Stimulated activated memory B cell treated with anti-CD40 and anti-IgM and Interleukin-4, amounts not matched to agents 10 μg/mL and 1 μg/mL and 100 μg/mL, for 72 hours (primary cell): ENCODE measurements at regions not wholly inside any gene's neighbourhood (a gene's known extent, or its start where the extent isn't known, plus 50 kb on each side); places are given as distances from the start of the nearest gene placed in this dataset.
"Not testable (repeated sequence)": the region's sequence is repeated elsewhere in the genome, so short reads cannot be mapped to it uniquely, and the experiment has no call there.

Source experiments
- ATAC-seq: fragments of 150-1000 bp; cut with Tn5 transposase; 2 replicates; pipeline ENCODE4 v1.10.0; 2021
- H3K27ac Mint-ChIP-seq: one replicate; pipeline ENCODE4 v1.8.0; 2022; ENCODE audit warnings: mild to moderate bottlenecking, mixed read lengths
- H3K27me3 Mint-ChIP-seq: one replicate; pipeline ENCODE4 v1.8.0; 2022; ENCODE audit warnings: mixed read lengths
- H3K36me3 Mint-ChIP-seq: one replicate; pipeline ENCODE4 v1.8.0; 2022; ENCODE audit warnings: mixed read lengths
- H3K4me1 Mint-ChIP-seq: one replicate; pipeline ENCODE4 v1.8.0; 2022; ENCODE audit warnings: mixed read lengths
- H3K4me3 Mint-ChIP-seq: one replicate; pipeline ENCODE4 v1.8.0; 2022; ENCODE audit warnings: mild to moderate bottlenecking, moderate library complexity, mixed read lengths
- H3K9me3 Mint-ChIP-seq: one replicate; pipeline ENCODE4 v1.8.0; 2022; ENCODE audit warnings: mixed read lengths

- Mint-ChIP-seq H3K4me3 (no peak overlapping the region), H3K27me3 (no peaks in the 10 kb centered on the region), H3K9me3 (peaks cover 5% of the 10 kb centered on the region), H3K27ac (no peak overlapping the region), H3K4me1 (no peaks in the 10 kb centered on the region), H3K36me3 (no peaks in the 10 kb centered on the region)
- no peak for ATAC-seq
Observed at GRCh38 chr12:38161123-38162000, 155.2 kb upstream of the ALG10B start.

- H3K4me1 Mint-ChIP-seq: no peaks in the 10 kb centered on the region
- no peak overlapping the region for H3K4me3 Mint-ChIP-seq
- H3K36me3 Mint-ChIP-seq: no peaks in the 10 kb centered on the region
- ATAC-seq: no peak
- H3K27ac Mint-ChIP-seq: no peak overlapping the region
- H3K27me3 Mint-ChIP-seq: no peaks in the 10 kb centered on the region
- peaks cover 5% of the 10 kb centered on the region for H3K9me3 Mint-ChIP-seq
Observed at GRCh38 chr12:38162013-38162412, 154.6 kb upstream of the ALG10B start.

- Mint-ChIP-seq H3K27ac (no peak overlapping the region), H3K27me3 (no peaks in the 10 kb centered on the region), H3K4me3 (no peak overlapping the region), H3K9me3 (peaks cover 5% of the 10 kb centered on the region), H3K36me3 (no peaks in the 10 kb centered on the region), H3K4me1 (no peaks in the 10 kb centered on the region)
- ATAC-seq: no peak
Observed at GRCh38 chr12:38162708-38163441, 153.7 kb upstream of the ALG10B start.

GRCh38 chr12:38163442-38163801 is 153.2 kb upstream of the ALG10B start:
- Mint-ChIP-seq H3K27ac (no peak overlapping the region), H3K4me3 (no peak overlapping the region), H3K9me3 (peaks cover 5% of the 10 kb centered on the region), H3K27me3 (no peaks in the 10 kb centered on the region), H3K36me3 (no peaks in the 10 kb centered on the region), H3K4me1 (no peaks in the 10 kb centered on the region)
- peak; percentile 14 for ATAC-seq

- Mint-ChIP-seq H3K36me3 (no peaks in the 10 kb centered on the region), H3K27ac (no peak overlapping the region), H3K4me3 (no peak overlapping the region), H3K27me3 (no peaks in the 10 kb centered on the region), H3K9me3 (peaks cover 5% of the 10 kb centered on the region), H3K4me1 (no peaks in the 10 kb centered on the region)
- no peak for ATAC-seq
Observed at GRCh38 chr12:38166225-38166624, 150.3 kb upstream of the ALG10B start.

GRCh38 chr12:38175538-38175937 is 141.0 kb upstream of the ALG10B start:
- no peaks in the 10 kb centered on the region for H3K36me3 Mint-ChIP-seq
- peaks cover 3% of the 10 kb centered on the region for H3K9me3 Mint-ChIP-seq
- H3K27ac Mint-ChIP-seq: no peak overlapping the region
- no peak for ATAC-seq
- no peaks in the 10 kb centered on the region for H3K27me3 Mint-ChIP-seq
- no peaks in the 10 kb centered on the region for H3K4me1 Mint-ChIP-seq
- no peak overlapping the region for H3K4me3 Mint-ChIP-seq

GRCh38 chr12:38183617-38184016 is 133.0 kb upstream of the ALG10B start:
- H3K9me3 Mint-ChIP-seq, H3K4me3 Mint-ChIP-seq, H3K27ac Mint-ChIP-seq, H3K4me1 Mint-ChIP-seq, ATAC-seq, H3K36me3 Mint-ChIP-seq, H3K27me3 Mint-ChIP-seq: not testable (repeated sequence)

GRCh38 chr12:38197286-38197685 is 119.3 kb upstream of the ALG10B start:
- not testable (repeated sequence) for H3K9me3 Mint-ChIP-seq, H3K27me3 Mint-ChIP-seq, ATAC-seq, H3K4me3 Mint-ChIP-seq, H3K4me1 Mint-ChIP-seq, H3K27ac Mint-ChIP-seq, H3K36me3 Mint-ChIP-seq

- ATAC-seq: no peak
- Mint-ChIP-seq H3K27me3 (no peaks in the 10 kb centered on the region), H3K27ac (no peak overlapping the region), H3K36me3 (no peaks in the 10 kb centered on the region), H3K4me3 (no peak overlapping the region), H3K4me1 (no peaks in the 10 kb centered on the region), H3K9me3 (no peaks in the 10 kb centered on the region)
Observed at GRCh38 chr12:38201461-38202276, 114.9 kb upstream of the ALG10B start.

GRCh38 chr12:38204831-38205230 is 111.7 kb upstream of the ALG10B start:
- Mint-ChIP-seq H3K4me3 (no peak overlapping the region), H3K27me3 (no peaks in the 10 kb centered on the region), H3K36me3 (no peaks in the 10 kb centered on the region), H3K9me3 (peaks cover 5% of the 10 kb centered on the region), H3K4me1 (no peaks in the 10 kb centered on the region), H3K27ac (no peak overlapping the region)
- ATAC-seq: no peak

- no peak for ATAC-seq
- Mint-ChIP-seq H3K27me3 (no peaks in the 10 kb centered on the region), H3K9me3 (peaks cover 11% of the 10 kb centered on the region), H3K36me3 (no peaks in the 10 kb centered on the region), H3K4me1 (no peaks in the 10 kb centered on the region), H3K4me3 (no peak overlapping the region), H3K27ac (no peak overlapping the region)
Observed at GRCh38 chr12:38222011-38222410, 94.6 kb upstream of the ALG10B start.

- not testable (repeated sequence) for H3K9me3 Mint-ChIP-seq, H3K27ac Mint-ChIP-seq, H3K36me3 Mint-ChIP-seq, ATAC-seq, H3K27me3 Mint-ChIP-seq, H3K4me1 Mint-ChIP-seq, H3K4me3 Mint-ChIP-seq
Observed at GRCh38 chr12:38238328-38238727, 78.2 kb upstream of the ALG10B start.

- Mint-ChIP-seq H3K4me1 (no peaks in the 10 kb centered on the region), H3K27me3 (no peaks in the 10 kb centered on the region), H3K9me3 (peaks cover 4% of the 10 kb centered on the region), H3K36me3 (no peaks in the 10 kb centered on the region), H3K27ac (no peak overlapping the region), H3K4me3 (no peak overlapping the region)
- ATAC-seq: no peak
Observed at GRCh38 chr12:38253778-38254177, 62.8 kb upstream of the ALG10B start.

- Mint-ChIP-seq H3K36me3 (no peaks in the 10 kb centered on the region), H3K9me3 (peaks cover 4% of the 10 kb centered on the region)
Observed at GRCh38 chr12:38258411-38258810, 58.2 kb upstream of the ALG10B start.

More at GRCh38 chr12:38258411-38258810, 58.2 kb upstream of the ALG10B start:
- no peak overlapping the region for H3K4me3 Mint-ChIP-seq
- no peak overlapping the region for H3K27ac Mint-ChIP-seq
- no peaks in the 10 kb centered on the region for H3K4me1 Mint-ChIP-seq
- ATAC-seq: no peak
- H3K27me3 Mint-ChIP-seq: no peaks in the 10 kb centered on the region
